HepG2 (cell line): ENCODE measurements at regions not wholly inside any gene's neighbourhood (a gene's known extent, or its start where the extent isn't known, plus 50 kb on each side); places are given as distances from the start of the nearest gene placed in this dataset.

Experiments
- ATAC-seq: fragments of 200-7000 bp; cut with Tn5 transposase; 3 replicates; pipeline ENCODE4 v1.9.1; 2020; ENCODE audit warnings: mild to moderate bottlenecking, moderate library complexity
- BruUV-seq: library from RNA; stranded (reverse); fragments of 400-500 nt; replicated peaks from 2 replicates; lab custom pipeline; 2021; lab: Mats Ljungman, UMichigan
- CTCF ChIA-PET: fragments of 300-600 bp; formaldehyde crosslinking; extraction: SDS; loops from one replicate; lab custom pipeline; 2021; ENCODE audit warnings: low total read pairs, inconsistent platforms, low intra/inter-chr PET ratio; lab: Yijun Ruan, JAX
- POLR2A ChIA-PET: fragments of 350-600 bp; sonication (Branson Sonifier 250); formaldehyde crosslinking; loops from one replicate; lab custom pipeline; 2020; ENCODE audit warnings: antibody characterized with exemption, inconsistent platforms; lab: Yijun Ruan, JAX
- DNase-seq: peaks from one replicate; pipeline ENCODE4 v3.0.0-alpha.2; 2015; ENCODE audit warnings: low spot score
- FAIRE-seq: peaks from 3 replicates; lab custom pipeline; 2011; peaks lifted over from hg19 to GRCh38; lab: Jason Lieb, UNC
- H2AFZ ChIP-seq: one replicate; pipeline ENCODE4 v1.6.1; 2011; ENCODE audit warnings: low read length, inconsistent platforms
- H3K27ac ChIP-seq: fragments of 300-600 bp; 3 replicates; pipeline ENCODE4 v1.8.0; 2011; ENCODE audit warnings: mixed run types, mild to moderate bottlenecking, mixed read lengths, low read length, inconsistent platforms; ENCODE audit not compliant: insufficient read depth; ENCODE audit errors: extremely low read length
- H3K27me3 ChIP-seq, 2 experiments: fragments of 200-600 bp in 1 of 2; 2 replicates in 1 of 2; 3 replicates in 1 of 2; pipeline versions ENCODE4 v1.6.0 to v1.8.0; 2011; ENCODE audit warnings: low read length in 2 of 2, mild to moderate bottlenecking in 2 of 2, moderate library complexity in 2 of 2, inconsistent platforms in 1 of 2; ENCODE audit not compliant: insufficient read depth in 2 of 2, control insufficient read depth in 1 of 2
- H3K36me3 ChIP-seq, 2 experiments: fragments of 200-600 bp in 1 of 2; replicated peaks in 1 of 2; 2 replicates in 1 of 2; 3 replicates in 1 of 2; pipeline versions ENCODE4 v1.5.1 to v1.8.0; 2011; ENCODE audit warnings: low read length in 2 of 2, inconsistent platforms in 1 of 2; ENCODE audit not compliant: insufficient read depth in 2 of 2, control insufficient read depth in 1 of 2
- H3K4me1 ChIP-seq: 2 replicates; pipeline ENCODE4 v1.5.1; 2012; ENCODE audit warnings: low read length, inconsistent platforms; ENCODE audit not compliant: insufficient read depth
- H3K4me2 ChIP-seq: 2 replicates; pipeline ENCODE4 v1.6.0; 2011; ENCODE audit warnings: low read depth, low read length, inconsistent platforms
- H3K4me3 ChIP-seq, 3 experiments: fragments of 200-600 bp in 1 of 3; sonication (generic), shearing (Covaris generic) in 1 of 3; replicated peaks in 1 of 3; 2 replicates each; pipeline ENCODE4 v1.5.1; 2011 to 2016; ENCODE audit warnings: low read length in 3 of 3, inconsistent platforms in 2 of 3, low read depth in 2 of 3, mild to moderate bottlenecking in 2 of 3, control low read depth in 1 of 3, mixed read lengths in 1 of 3; ENCODE audit not compliant: insufficient read depth in 1 of 3
- H3K79me2 ChIP-seq: one replicate; pipeline ENCODE4 v1.6.1; 2011; ENCODE audit warnings: low read length, inconsistent platforms; ENCODE audit not compliant: insufficient read depth
- H3K9ac ChIP-seq: 2 replicates; pipeline ENCODE4 v1.6.0; 2011; ENCODE audit warnings: mild to moderate bottlenecking, low read depth, low read length, inconsistent platforms; ENCODE audit not compliant: insufficient read depth
- H3K9me3 ChIP-seq: 2 replicates; pipeline ENCODE4 v1.5.1; 2012; ENCODE audit warnings: mild to moderate bottlenecking, low read length
- H4K20me1 ChIP-seq: 2 replicates; pipeline ENCODE4 v1.6.0; 2011; ENCODE audit warnings: inconsistent platforms, mild to moderate bottlenecking, low read length, moderate library complexity; ENCODE audit not compliant: insufficient read depth
- ASH2L ChIP-seq: fragments of 300-600, 200-600 bp; sonication (generic); IDR thresholded peaks from 2 replicates; pipeline ENCODE4 v1.7.0; 2017; ENCODE audit warnings: low read depth, mild to moderate bottlenecking, moderate library complexity, mixed read lengths, low read length; ENCODE audit not compliant: insufficient read length
- ATF5 ChIP-seq: sonication (generic); formaldehyde crosslinking; IDR thresholded peaks from 2 replicates; pipeline ENCODE4 v1.4.0; 2020; ENCODE audit warnings: mild to moderate bottlenecking, low read depth, missing genetic modification reagents
- DNMT3B ChIP-seq: conservative IDR thresholded peaks from 2 replicates; pipeline ENCODE4 v1.6.1; 2016; ENCODE audit warnings: missing biosample characterization, control low read depth
- FUBP1 ChIP-seq: sonication (generic); formaldehyde crosslinking; IDR thresholded peaks from 2 replicates; pipeline ENCODE4 v1.5.1; 2020; ENCODE audit warnings: missing genetic modification reagents, mild to moderate bottlenecking, borderline replicate concordance
- HBP1 ChIP-seq: IDR thresholded peaks from 2 replicates; pipeline ENCODE4 v1.6.1; 2016; ENCODE audit warnings: low read depth, control low read depth
- NCOA5 ChIP-seq: sonication (generic); formaldehyde crosslinking; IDR thresholded peaks from 2 replicates; pipeline ENCODE4 v1.4.0; 2020; ENCODE audit warnings: missing genetic modification reagents
- POLR2G ChIP-seq: fragments of 200-400 bp; formaldehyde crosslinking; IDR thresholded peaks from 2 replicates; pipeline ENCODE4 v1.6.1; 2018; ENCODE audit warnings: mild to moderate bottlenecking, low read depth, low read length, moderate library complexity
- RNF219 ChIP-seq: sonication (generic); formaldehyde crosslinking; IDR thresholded peaks from 2 replicates; pipeline ENCODE4 v1.5.0; 2020; ENCODE audit warnings: mild to moderate bottlenecking, missing genetic modification reagents
- YEATS4 ChIP-seq: sonication (generic); formaldehyde crosslinking; IDR thresholded peaks from 2 replicates; pipeline ENCODE4 v1.4.0; 2020; ENCODE audit warnings: missing genetic modification reagents, borderline replicate concordance
- ZBTB14 ChIP-seq: sonication (generic); formaldehyde crosslinking; IDR thresholded peaks from 2 replicates; pipeline ENCODE4 v1.4.0; 2020; ENCODE audit warnings: missing genetic modification reagents
- ZNF10 ChIP-seq: sonication (generic); formaldehyde crosslinking; IDR thresholded peaks from 2 replicates; pipeline ENCODE4 v1.4.0; 2020; ENCODE audit warnings: mild to moderate bottlenecking, low read depth, missing genetic modification reagents, borderline replicate concordance
- ZNF138 ChIP-seq: sonication (generic); formaldehyde crosslinking; IDR thresholded peaks from 2 replicates; pipeline ENCODE4 v1.5.0; 2020; ENCODE audit warnings: mild to moderate bottlenecking, low read depth, missing genetic modification reagents
- ZNF264 ChIP-seq: sonication (generic); formaldehyde crosslinking; IDR thresholded peaks from 2 replicates; pipeline ENCODE4 v1.4.0; 2020; ENCODE audit warnings: missing genetic modification reagents
- ZNF460 ChIP-seq: sonication (generic); formaldehyde crosslinking; IDR thresholded peaks from 2 replicates; pipeline ENCODE4 v1.5.1; 2020; ENCODE audit warnings: missing genetic modification reagents, mild to moderate bottlenecking, borderline replicate concordance
- ZNF556 ChIP-seq: sonication (generic); formaldehyde crosslinking; IDR thresholded peaks from 2 replicates; pipeline ENCODE4 v1.4.0; 2020; ENCODE audit warnings: mild to moderate bottlenecking, missing genetic modification reagents, borderline replicate concordance
- ZNF782 ChIP-seq: sonication (generic); formaldehyde crosslinking; IDR thresholded peaks from 2 replicates; pipeline ENCODE4 v1.4.0; 2020; ENCODE audit warnings: missing genetic modification reagents, mild to moderate bottlenecking, borderline replicate concordance
- WGBS: methylation state at CpG from one replicate; pipeline ENCODE4 v1.1.6; 2017; ENCODE audit warnings: low lambda C conversion rate; 5-methylcytosine and 5-hydroxymethylcytosine counted together
- in situ Hi-C: cut with HindIII; loops from 2 replicates; pipeline ENCODE4 v1.10.0; 2017; ENCODE audit warnings: low pct_unique_long_range_greater_than_20kb; ENCODE audit not compliant: extremely low pct_ligation_motif_present
- intact Hi-C: fragments of 100-400 bp; cut with micrococcal nuclease; formaldehyde crosslinking; loops from one replicate; pipeline ENCODE4 v1.10.0; 2022; ENCODE audit not compliant: unreplicated experiment

- Histone ChIP-seq H3K4me2 (no peak overlapping the region), H3K27ac (no peak overlapping the region), H4K20me1 (no peaks in the 10 kb centered on the region), H3K4me3 (no peak overlapping the region), H3K9ac (no peak overlapping the region), H2AFZ (no peak overlapping the region), H3K79me2 (no peaks in the 10 kb centered on the region), H3K4me1 (no peaks in the 10 kb centered on the region; the same call in 1 of the 2 replicates), H3K27me3 (peaks cover 4 to 48% of the 10 kb centered on the region in 2 experiments; a peak in 3 of 5 replicates), H3K36me3 (no peaks in the 10 kb centered on the region), H3K9me3 (no peaks in the 10 kb centered on the region)
- BruUV-seq, result no TSS peak
- TF ChIP-seq FUBP1 (CRISPR knock-in tag) (no peak), POLR2G (no peak), YEATS4 (CRISPR knock-in tag) (no peak), ZNF264 (no peak), ASH2L (no peak), DNMT3B (CRISPR knock-in tag) (no peak), HBP1 (CRISPR knock-in tag) (no peak), NCOA5 (CRISPR knock-in tag) (no peak), ZNF556 (CRISPR knock-in tag) (no peak), ZNF138 (no peak), RNF219 (no peak), ATF5 (CRISPR knock-in tag) (no peak), ZNF782 (CRISPR knock-in tag) (no peak), ZBTB14 (CRISPR knock-in tag) (no peak), ZNF460 (CRISPR knock-in tag) (no peak), ZNF10 (CRISPR knock-in tag) (no peak)
- intact Hi-C loops (no loop called here), in situ Hi-C loops (no loop called here)
- ChIA-PET CTCF (no interaction called here), POLR2A (no interaction called here)
- no peak for DNase-seq
- no peak for ATAC-seq
- FAIRE-seq, result no peak
- 10% methylated on average over 3 of the region's 17 CpGs for WGBS
These were observed 99.1 kb upstream of the PPP1R26 start for GRCh38 chr9:135380311-135380960.
